Aorta (tissue), 5 donors: ENCODE measurements at regions not wholly inside any gene's neighbourhood (a gene's known extent, or its start where the extent isn't known, plus 50 kb on each side); places are given as distances from the start of the nearest gene placed in this dataset.

ENCODE experiments used
- ATAC-seq: fragments of 200-7000 bp; cut with Tn5 transposase; one replicate; pipeline ENCODE4 v1.9.1; 2022; ENCODE audit warnings: moderate library complexity; ENCODE audit not compliant: low FRiP score
- DNase-seq, 2 donors: peaks; one replicate each; pipeline ENCODE4 v3.0.0-alpha.2; 2020
- H3K27ac ChIP-seq, 2 donors: one replicate each; pipeline ENCODE4 v1.5.1; 2013; ENCODE audit warnings: low read length in 2 of 2, mild to moderate bottlenecking in 2 of 2, moderate library complexity in 2 of 2, control low read depth in 1 of 2, inconsistent platforms in 1 of 2, low read depth in 1 of 2
- H3K27me3 ChIP-seq, 2 donors: one replicate each; pipeline ENCODE4 v1.6.1; 2013; ENCODE audit warnings: control low read depth in 1 of 2, low read length in 1 of 2, mild to moderate bottlenecking in 1 of 2, moderate library complexity in 1 of 2; ENCODE audit not compliant: insufficient read depth in 2 of 2, control insufficient read depth in 1 of 2
- H3K36me3 ChIP-seq, 2 donors: one replicate each; pipeline ENCODE4 v1.6.1; 2013; ENCODE audit warnings: control low read depth in 1 of 2, low read length in 1 of 2, mild to moderate bottlenecking in 1 of 2; ENCODE audit not compliant: insufficient read depth in 2 of 2, control insufficient read depth in 1 of 2
- H3K4me1 ChIP-seq, 2 donors: one replicate each; pipeline ENCODE4 v1.6.1; 2013; ENCODE audit warnings: low read length in 2 of 2, control low read depth in 1 of 2, mild to moderate bottlenecking in 1 of 2, moderate library complexity in 1 of 2; ENCODE audit not compliant: insufficient read depth in 2 of 2, control insufficient read depth in 1 of 2
- H3K4me3 ChIP-seq, 2 donors: one replicate each; pipeline ENCODE4 v1.5.1; 2013; ENCODE audit warnings: low read length in 2 of 2, control low read depth in 1 of 2, mild to moderate bottlenecking in 1 of 2
- H3K9me3 ChIP-seq: one replicate; pipeline ENCODE4 v1.6.1; 2013; ENCODE audit warnings: mild to moderate bottlenecking, low read length; ENCODE audit not compliant: control insufficient read depth
- WGBS, 2 donors: extraction: QIAGEN DNeasy Blood & Tissue Kit; methylation state at CpG; one replicate each; pipeline ENCODE4 v1.1.7; 2013; 5-methylcytosine and 5-hydroxymethylcytosine counted together
- intact Hi-C, 2 donors: fragments of 100-400 bp; cut with DNase I; formaldehyde crosslinking; loops; one replicate each; pipeline versions ENCODE4 v1.14.2 to v1.15.0; 2022
- donor health status: healthy with polysubstance abuse.
- donor health status: Bipolar disorder and iron deficiency.
- donor health status: DM: no; HTN: no; CAD: no.
- donor health status: DM: no; HTN: no; CAD: no.
- donor health status: DM: yes; HTN: yes; CAD: no.

GRCh38 chr11:76284161-76284560 is 77.9 kb upstream of the WNT11 start:
- intact Hi-C loops, result no loop called here
- ATAC-seq (no peak), DNase-seq (no peak)
- no peaks in the 10 kb centered on the region for H3K4me1 ChIP-seq
- no peaks in the 10 kb centered on the region for H3K27me3 ChIP-seq
- H3K27ac ChIP-seq, result no peak overlapping the region
- no peak overlapping the region for H3K4me3 ChIP-seq
- no peaks in the 10 kb centered on the region for H3K9me3 ChIP-seq
- no peaks in the 10 kb centered on the region for H3K36me3 ChIP-seq
- WGBS, 2 donors, result 90 to 91% methylated on average over 8 of the region's 8 CpGs

GRCh38 chr11:76282811-76283595 is 76.7 kb upstream of the WNT11 start:
- Histone ChIP-seq H3K27me3 (no peaks in the 10 kb centered on the region), H3K4me3 (no peak overlapping the region), H3K36me3 (no peaks in the 10 kb centered on the region), H3K4me1 (no peaks in the 10 kb centered on the region), H3K27ac (no peak overlapping the region), H3K9me3 (no peaks in the 10 kb centered on the region)
- intact Hi-C loops, result no loop called here
- DNase-seq (no peak), ATAC-seq (no peak)
- WGBS, 2 donors, result 82 to 84% methylated on average over 10 of the region's 10 CpGs

- intact Hi-C loops, result no loop called here
- H3K36me3 ChIP-seq, result no peaks in the 10 kb centered on the region
- WGBS, 2 donors, result 92 to 94% methylated on average over 14 of the region's 14 CpGs
- H3K4me1 ChIP-seq, result no peaks in the 10 kb centered on the region
- no peak overlapping the region for H3K27ac ChIP-seq
- ATAC-seq, result no peak
- no peak overlapping the region for H3K4me3 ChIP-seq
- H3K27me3 ChIP-seq, result no peaks in the 10 kb centered on the region
- H3K9me3 ChIP-seq, result no peaks in the 10 kb centered on the region
- DNase-seq, result no peak
Measured at GRCh38 chr11:76282172-76282571, 75.9 kb upstream of the WNT11 start.

- H3K27me3 ChIP-seq, result no peaks in the 10 kb centered on the region
- no peak for DNase-seq
- ATAC-seq, result no peak
- no peak overlapping the region for H3K27ac ChIP-seq
- no peak overlapping the region for H3K4me3 ChIP-seq
- no peaks in the 10 kb centered on the region for H3K4me1 ChIP-seq
- H3K9me3 ChIP-seq, result no peaks in the 10 kb centered on the region
- 84 to 86% methylated on average over 4 of the region's 4 CpGs for WGBS, 2 donors
- intact Hi-C loops, result no loop called here
- no peaks in the 10 kb centered on the region for H3K36me3 ChIP-seq
Measured at GRCh38 chr11:76281558-76281906, 75.2 kb upstream of the WNT11 start.

DNA sequence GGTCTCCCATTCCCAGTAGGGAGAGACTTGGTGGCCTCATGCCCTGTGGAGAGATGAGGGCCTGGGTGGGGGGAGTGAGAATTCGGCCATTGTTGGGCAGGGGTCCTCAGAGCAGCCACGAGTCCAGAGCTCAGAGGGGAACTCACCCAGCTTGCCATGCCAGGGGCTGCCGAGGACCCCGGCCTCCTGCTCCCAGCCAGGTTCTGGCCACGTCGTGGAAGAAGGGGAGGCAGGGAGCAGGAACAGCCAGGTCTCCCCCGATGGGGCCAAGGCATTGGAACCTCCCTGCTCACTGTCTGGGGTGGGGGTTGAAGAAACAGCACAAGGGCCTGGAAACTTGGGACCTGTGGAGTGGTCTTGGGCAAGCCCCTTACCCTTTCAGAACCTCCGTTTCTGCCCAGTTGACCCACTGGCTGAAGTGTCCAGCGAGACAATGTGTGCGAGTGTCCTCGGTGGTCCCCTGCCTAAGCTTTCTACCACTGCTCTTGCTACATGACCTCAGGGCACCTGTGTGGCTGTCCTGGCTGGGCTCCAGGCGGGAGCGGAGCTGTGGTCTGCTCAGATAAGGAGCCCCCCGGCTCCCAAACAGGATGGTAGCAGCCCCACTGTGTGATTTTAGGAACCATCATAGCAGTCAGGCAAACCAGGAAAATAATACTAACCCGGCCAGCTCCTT is 74.7 kb upstream of the WNT11 start:
- no peak overlapping the region for H3K4me3 ChIP-seq
- 84 to 86% methylated on average over 15 of the region's 15 CpGs for WGBS, 2 donors
- no peak for DNase-seq
- no peaks in the 10 kb centered on the region for H3K27me3 ChIP-seq
- H3K36me3 ChIP-seq, result no peaks in the 10 kb centered on the region
- no peak for ATAC-seq
- H3K27ac ChIP-seq, result no peak overlapping the region
- no peaks in the 10 kb centered on the region for H3K9me3 ChIP-seq
- H3K4me1 ChIP-seq, result no peaks in the 10 kb centered on the region
- intact Hi-C loops, result no loop called here

- Histone ChIP-seq H3K36me3 (no peaks in the 10 kb centered on the region), H3K27me3 (no peaks in the 10 kb centered on the region), H3K27ac (no peak overlapping the region), H3K4me3 (no peak overlapping the region), H3K9me3 (no peaks in the 10 kb centered on the region), H3K4me1 (no peaks in the 10 kb centered on the region)
- WGBS, 2 donors, result 93 to 94% methylated on average over 16 of the region's 16 CpGs
- DNase-seq, result no peak
- intact Hi-C loops, result no loop called here
- no peak for ATAC-seq
Measured at GRCh38 chr11:76280151-76280881, 74.0 kb upstream of the WNT11 start.

GRCh38 chr11:76279646-76280045 is 73.3 kb upstream of the WNT11 start:
- intact Hi-C loops, result no loop called here
- WGBS, 2 donors, result 93 to 95% methylated on average over 7 of the region's 7 CpGs
- peaks cover 2% of the 10 kb centered on the region for H3K9me3 ChIP-seq
- H3K27ac ChIP-seq, result no peak overlapping the region
- H3K4me3 ChIP-seq, result no peak overlapping the region
- no peaks in the 10 kb centered on the region for H3K36me3 ChIP-seq
- DNase-seq (no peak), ATAC-seq (no peak)
- H3K4me1 ChIP-seq, result no peaks in the 10 kb centered on the region
- H3K27me3 ChIP-seq, result no peaks in the 10 kb centered on the region

DNA sequence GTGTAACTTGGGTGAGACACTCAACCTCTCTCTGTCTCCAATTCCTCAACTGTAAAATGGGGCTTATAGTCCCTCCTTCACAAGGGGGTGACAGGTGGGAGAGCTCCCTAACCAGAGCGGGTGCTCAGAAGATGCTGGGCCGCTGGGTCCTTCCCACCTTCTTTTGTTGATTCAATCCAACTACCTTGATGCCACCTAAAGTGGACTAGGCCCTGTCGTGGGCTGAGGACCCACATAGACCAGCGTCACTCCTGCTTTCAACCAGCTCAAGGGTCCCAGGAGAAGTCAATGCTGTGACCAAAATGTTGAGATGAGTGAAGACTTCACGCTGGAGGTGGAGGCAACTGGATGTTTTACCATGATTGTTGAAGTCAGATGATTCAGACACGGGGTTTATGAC is 72.7 kb upstream of the WNT11 start:
- no peak for DNase-seq
- H3K27me3 ChIP-seq, result no peaks in the 10 kb centered on the region
- H3K4me1 ChIP-seq, result no peaks in the 10 kb centered on the region
- intact Hi-C loops, result no loop called here
- H3K27ac ChIP-seq, result no peak overlapping the region
- no peaks in the 10 kb centered on the region for H3K36me3 ChIP-seq
- H3K4me3 ChIP-seq, result no peak overlapping the region
- 96 to 100% methylated on average over 6 of the region's 6 CpGs for WGBS, 2 donors
- no peak for ATAC-seq
- peaks cover 3% of the 10 kb centered on the region for H3K9me3 ChIP-seq
